ENCODE measurements at regions not wholly inside any gene's neighbourhood (a gene's known extent, or its start where the extent isn't known, plus 50 kb on each side); places are given as distances from the start of the nearest gene placed in this dataset.
"Not testable (repeated sequence)": the region's sequence is repeated elsewhere in the genome, so short reads cannot be mapped to it uniquely, and the experiment has no call there.

GRCh38 chr5:176035201-176035530 is 67.1 kb upstream of the THOC3 start:
- H3K27ac ChIP-seq (ENCODE audit: extremely low read depth, low read depth, low read length); FAIRE-seq; H4K20me1 ChIP-seq (replicated peaks; ENCODE audit: control insufficient read depth, insufficient read depth, low read length); BruUV-seq (replicated peaks); POLR2A ChIA-PET; H3K9me3 ChIP-seq (replicated peaks; ENCODE audit: control insufficient read depth, insufficient read depth, low read depth, low read length); H3K27me3 ChIP-seq (ENCODE audit: control insufficient read depth in 2 of 2, insufficient read depth in 2 of 2, low read length in 2 of 2); H3K4me1 ChIP-seq (replicated peaks in 1 of 2; ENCODE audit: control insufficient read depth in 2 of 2, insufficient read depth in 2 of 2, low read length in 2 of 2); H2AFZ ChIP-seq (ENCODE audit: low read depth, low read length); H3K36me3 ChIP-seq (ENCODE audit: control insufficient read depth, insufficient read depth, low read length); H3K79me2 ChIP-seq (ENCODE audit: control insufficient read depth, insufficient read depth, low read length); H3K4me3 ChIP-seq; H3K4me2 ChIP-seq (ENCODE audit: insufficient read depth, low read length); ATAC-seq; H3K9me1 ChIP-seq (ENCODE audit: control insufficient read depth, insufficient read depth, low read length); in situ Hi-C loops (cut with MboI); DNase-seq (ENCODE audit: extremely low read depth in 1 of 4, low spot score in 3 of 4); H3K9ac ChIP-seq (ENCODE audit: insufficient read depth in 1 of 2, low read depth in 2 of 2, low read length in 2 of 2); intact Hi-C loops (cut with micrococcal nuclease); CTCF ChIA-PET (ENCODE audit: low intra/inter-chr PET ratio): not testable (repeated sequence)
- no CpG with 5 or more reads among the region's 12 CpGs for WGBS (ENCODE audit: insufficient coverage, low coverage, missing lambda C conversion rate)

GRCh38 chr5:176035816-176036308 is 67.7 kb upstream of the THOC3 start:
- POLR2A ChIA-PET; CTCF ChIA-PET (ENCODE audit: low intra/inter-chr PET ratio); H3K79me2 ChIP-seq (ENCODE audit: control insufficient read depth, insufficient read depth, low read length); H3K27ac ChIP-seq (ENCODE audit: extremely low read depth, low read depth, low read length); H3K36me3 ChIP-seq (ENCODE audit: control insufficient read depth, insufficient read depth, low read length); FAIRE-seq; in situ Hi-C loops (cut with MboI); BruUV-seq (replicated peaks); H3K9me1 ChIP-seq (ENCODE audit: control insufficient read depth, insufficient read depth, low read length); H3K4me3 ChIP-seq; H2AFZ ChIP-seq (ENCODE audit: low read depth, low read length); H3K4me2 ChIP-seq (ENCODE audit: insufficient read depth, low read length); intact Hi-C loops (cut with micrococcal nuclease); H3K27me3 ChIP-seq (ENCODE audit: control insufficient read depth in 2 of 2, insufficient read depth in 2 of 2, low read length in 2 of 2); H4K20me1 ChIP-seq (replicated peaks; ENCODE audit: control insufficient read depth, insufficient read depth, low read length); H3K9ac ChIP-seq (ENCODE audit: insufficient read depth in 1 of 2, low read depth in 2 of 2, low read length in 2 of 2); H3K4me1 ChIP-seq (replicated peaks in 1 of 2; ENCODE audit: control insufficient read depth in 2 of 2, insufficient read depth in 2 of 2, low read length in 2 of 2); H3K9me3 ChIP-seq (replicated peaks; ENCODE audit: control insufficient read depth, insufficient read depth, low read depth, low read length): not testable (repeated sequence)
- TF ChIP-seq ZBTB33 (CRISPR knock-in tag; IDR thresholded peaks at IDR 0.05) = 0 out of 2 replicates have a peak, but pooled peaks have one; percentile 37
- ATAC-seq = peak; percentile 56
- WGBS (ENCODE audit: insufficient coverage, low coverage, missing lambda C conversion rate) = 13% methylated on average over 8 of the region's 16 CpGs
- peak in 1 of 4 experiments; percentile 2 for DNase-seq (ENCODE audit: extremely low read depth in 1 of 4, low spot score in 3 of 4)

- H3K9ac ChIP-seq (ENCODE audit: insufficient read depth in 1 of 2, low read depth in 2 of 2, low read length in 2 of 2); CTCF ChIA-PET (ENCODE audit: low intra/inter-chr PET ratio); H3K36me3 ChIP-seq (ENCODE audit: control insufficient read depth, insufficient read depth, low read length); H3K9me1 ChIP-seq (ENCODE audit: control insufficient read depth, insufficient read depth, low read length); H3K4me1 ChIP-seq (replicated peaks in 1 of 2; ENCODE audit: control insufficient read depth in 2 of 2, insufficient read depth in 2 of 2, low read length in 2 of 2); intact Hi-C loops (cut with micrococcal nuclease); DNase-seq (ENCODE audit: extremely low read depth in 1 of 4, low spot score in 3 of 4); H3K4me2 ChIP-seq (ENCODE audit: insufficient read depth, low read length); H3K27me3 ChIP-seq (ENCODE audit: control insufficient read depth in 2 of 2, insufficient read depth in 2 of 2, low read length in 2 of 2); H3K79me2 ChIP-seq (ENCODE audit: control insufficient read depth, insufficient read depth, low read length); H3K4me3 ChIP-seq; H2AFZ ChIP-seq (ENCODE audit: low read depth, low read length); FAIRE-seq; in situ Hi-C loops (cut with MboI); H4K20me1 ChIP-seq (replicated peaks; ENCODE audit: control insufficient read depth, insufficient read depth, low read length); POLR2A ChIA-PET; H3K27ac ChIP-seq (ENCODE audit: extremely low read depth, low read depth, low read length); H3K9me3 ChIP-seq (replicated peaks; ENCODE audit: control insufficient read depth, insufficient read depth, low read depth, low read length); BruUV-seq (replicated peaks): not testable (repeated sequence)
- peak; percentile 59 for ATAC-seq
- 76% methylated on average over 6 of the region's 16 CpGs for WGBS (ENCODE audit: insufficient coverage, low coverage, missing lambda C conversion rate)
Measured at GRCh38 chr5:176036391-176036790, 68.3 kb upstream of the THOC3 start.
